Neural cell (in vitro differentiated cells): ENCODE measurements at regions not wholly inside any gene's neighbourhood (a gene's known extent, or its start where the extent isn't known, plus 50 kb on each side); places are given as distances from the start of the nearest gene placed in this dataset.

Experiments
- H2AFZ ChIP-seq: fragments of 200-600, 300-800 bp; sonication (generic), shearing (Covaris generic); 2 replicates; pipeline ENCODE4 v1.6.0; 2014; ENCODE audit warnings: low read depth, mild to moderate bottlenecking, antibody characterized with exemption, low read length, moderate library complexity
- H3F3A ChIP-seq: fragments of 200-600 bp; shearing (Covaris generic); 2 replicates; pipeline ENCODE4 v1.6.1; 2016; ENCODE audit warnings: mild to moderate bottlenecking, moderate library complexity, mixed read lengths, antibody characterized with exemption, low read length; ENCODE audit not compliant: insufficient read depth, poor library complexity, severe bottlenecking
- H3K27ac ChIP-seq: fragments of 200-600, 300-800 bp; sonication (generic), shearing (Covaris generic); 2 replicates; pipeline ENCODE4 v1.5.1; 2014; ENCODE audit warnings: mild to moderate bottlenecking, low read length, moderate library complexity
- H3K27me3 ChIP-seq: fragments of 300-800, 200-600 bp; sonication (generic), shearing (Covaris generic); 2 replicates; pipeline ENCODE4 v1.6.0; 2014; ENCODE audit warnings: mild to moderate bottlenecking, low read depth, low read length, moderate library complexity; ENCODE audit not compliant: insufficient read depth
- H3K36me3 ChIP-seq: fragments of 300-800, 200-600 bp; sonication (generic), shearing (Covaris generic); 2 replicates; pipeline ENCODE4 v1.5.1; 2014; ENCODE audit warnings: mild to moderate bottlenecking, antibody characterized with exemption, low read length, moderate library complexity; ENCODE audit not compliant: insufficient read depth
- H3K4me2 ChIP-seq: fragments of 300-800, 200-600 bp; sonication (generic), shearing (Covaris generic); 2 replicates; pipeline ENCODE4 v1.6.0; 2014; ENCODE audit warnings: mild to moderate bottlenecking, low read length
- H3K4me3 ChIP-seq: fragments of 300-800, 200-600 bp; sonication (generic), shearing (Covaris generic); 2 replicates; pipeline ENCODE4 v1.5.1; 2014; ENCODE audit warnings: mild to moderate bottlenecking, low read length, moderate library complexity
- H3K79me2 ChIP-seq: fragments of 200-600 bp; shearing (Covaris generic); replicated peaks from 2 replicates; pipeline ENCODE4 v1.6.0; 2014; ENCODE audit warnings: mild to moderate bottlenecking, low read length, moderate library complexity; ENCODE audit not compliant: insufficient read depth
- H3K9ac ChIP-seq: fragments of 300-800, 200-600 bp; sonication (generic), shearing (Covaris generic); 2 replicates; pipeline ENCODE4 v1.6.1; 2016; ENCODE audit warnings: mild to moderate bottlenecking, low read length, mixed read lengths
- H3K9me2 ChIP-seq: fragments of 200-600 bp; shearing (Covaris generic); 2 replicates; pipeline ENCODE4 v1.6.1; 2016; ENCODE audit warnings: mild to moderate bottlenecking, low read length, mixed read lengths; ENCODE audit not compliant: insufficient read depth
- H3K9me3 ChIP-seq: fragments of 200-600, 300-800 bp; sonication (generic), shearing (Covaris generic); 2 replicates; pipeline ENCODE4 v1.6.1; 2016; ENCODE audit warnings: mild to moderate bottlenecking, mixed run types, low read length, moderate library complexity, mixed read lengths
- H4K20me1 ChIP-seq: fragments of 200-600 bp; shearing (Covaris generic); 2 replicates; pipeline ENCODE4 v1.6.1; 2016; ENCODE audit warnings: mild to moderate bottlenecking, mixed run types; ENCODE audit not compliant: insufficient read depth
- EP300 ChIP-seq: fragments of 450-650 bp; conservative IDR thresholded peaks from 2 replicates; pipeline ENCODE4 v1.6.1; 2014; ENCODE audit warnings: antibody characterized with exemption, mild to moderate bottlenecking, moderate library complexity; ENCODE audit not compliant: poor library complexity, severe bottlenecking
- EZH2 ChIP-seq: fragments of 200-600, 300-800 bp; shearing (Covaris generic), sonication (generic); IDR thresholded peaks from 2 replicates; pipeline ENCODE4 v1.6.1; 2014; ENCODE audit warnings: antibody characterized with exemption, low read length, borderline replicate concordance, mild to moderate bottlenecking; ENCODE audit not compliant: insufficient read depth, poor library complexity, severe bottlenecking
- MXI1 ChIP-seq: fragments of 450-650 bp; conservative IDR thresholded peaks from 2 replicates; pipeline ENCODE4 v1.6.1; 2014; ENCODE audit warnings: antibody characterized with exemption, mild to moderate bottlenecking; ENCODE audit not compliant: poor library complexity, severe bottlenecking
- POLR2AphosphoS5 ChIP-seq: IDR thresholded peaks from 2 replicates; pipeline ENCODE4 v1.6.1; 2012
- RAD21 ChIP-seq: fragments of 450-650 bp; conservative IDR thresholded peaks from 2 replicates; pipeline ENCODE4 v1.6.1; 2014; ENCODE audit warnings: antibody characterized with exemption, mild to moderate bottlenecking, moderate library complexity
- REST ChIP-seq: IDR thresholded peaks from 2 replicates; pipeline ENCODE4 v1.6.1; 2012; ENCODE audit warnings: borderline replicate concordance
- SMC3 ChIP-seq: fragments of 450-650 bp; conservative IDR thresholded peaks from 2 replicates; pipeline ENCODE4 v1.6.1; 2014; ENCODE audit warnings: antibody characterized with exemption, mild to moderate bottlenecking, moderate library complexity; ENCODE audit not compliant: poor library complexity
- TAF1 ChIP-seq: IDR thresholded peaks from 2 replicates; pipeline ENCODE4 v1.6.1; 2012; ENCODE audit warnings: low read depth
- TF ChIP-seq, protein P1 (sequence below): fragments of 450-650 bp; IDR thresholded peaks from 2 replicates; pipeline ENCODE4 v1.5.1; 2014; ENCODE audit warnings: antibody characterized with exemption, mild to moderate bottlenecking, moderate library complexity; ENCODE audit not compliant: poor library complexity, severe bottlenecking

GRCh38 chr20:24825591-24825990 lies 123.5 kb upstream of the CST7 start:
- Histone ChIP-seq H3K36me3 (no peaks in the 10 kb centered on the region), H3K27me3 (no peaks in the 10 kb centered on the region), H3K9ac (no peak overlapping the region), H3K4me2 (no peak overlapping the region), H3K27ac (no peak overlapping the region), H3K79me2 (no peaks in the 10 kb centered on the region), H2AFZ (no peak overlapping the region), H3K9me3 (no peaks in the 10 kb centered on the region), H3K9me2 (no peaks in the 10 kb centered on the region), H4K20me1 (no peaks in the 10 kb centered on the region), H3F3A (no peaks in the 10 kb centered on the region), H3K4me3 (no peak overlapping the region)
- TF ChIP-seq SMC3 (no peak), RAD21 (no peak), EP300 (no peak), TAF1 (no peak), EZH2 (no peak), MXI1 (no peak), POLR2AphosphoS5 (no peak), REST (no peak)
- TF ChIP-seq, protein P1, sequence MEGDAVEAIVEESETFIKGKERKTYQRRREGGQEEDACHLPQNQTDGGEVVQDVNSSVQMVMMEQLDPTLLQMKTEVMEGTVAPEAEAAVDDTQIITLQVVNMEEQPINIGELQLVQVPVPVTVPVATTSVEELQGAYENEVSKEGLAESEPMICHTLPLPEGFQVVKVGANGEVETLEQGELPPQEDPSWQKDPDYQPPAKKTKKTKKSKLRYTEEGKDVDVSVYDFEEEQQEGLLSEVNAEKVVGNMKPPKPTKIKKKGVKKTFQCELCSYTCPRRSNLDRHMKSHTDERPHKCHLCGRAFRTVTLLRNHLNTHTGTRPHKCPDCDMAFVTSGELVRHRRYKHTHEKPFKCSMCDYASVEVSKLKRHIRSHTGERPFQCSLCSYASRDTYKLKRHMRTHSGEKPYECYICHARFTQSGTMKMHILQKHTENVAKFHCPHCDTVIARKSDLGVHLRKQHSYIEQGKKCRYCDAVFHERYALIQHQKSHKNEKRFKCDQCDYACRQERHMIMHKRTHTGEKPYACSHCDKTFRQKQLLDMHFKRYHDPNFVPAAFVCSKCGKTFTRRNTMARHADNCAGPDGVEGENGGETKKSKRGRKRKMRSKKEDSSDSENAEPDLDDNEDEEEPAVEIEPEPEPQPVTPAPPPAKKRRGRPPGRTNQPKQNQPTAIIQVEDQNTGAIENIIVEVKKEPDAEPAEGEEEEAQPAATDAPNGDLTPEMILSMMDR = no peak

DNA sequence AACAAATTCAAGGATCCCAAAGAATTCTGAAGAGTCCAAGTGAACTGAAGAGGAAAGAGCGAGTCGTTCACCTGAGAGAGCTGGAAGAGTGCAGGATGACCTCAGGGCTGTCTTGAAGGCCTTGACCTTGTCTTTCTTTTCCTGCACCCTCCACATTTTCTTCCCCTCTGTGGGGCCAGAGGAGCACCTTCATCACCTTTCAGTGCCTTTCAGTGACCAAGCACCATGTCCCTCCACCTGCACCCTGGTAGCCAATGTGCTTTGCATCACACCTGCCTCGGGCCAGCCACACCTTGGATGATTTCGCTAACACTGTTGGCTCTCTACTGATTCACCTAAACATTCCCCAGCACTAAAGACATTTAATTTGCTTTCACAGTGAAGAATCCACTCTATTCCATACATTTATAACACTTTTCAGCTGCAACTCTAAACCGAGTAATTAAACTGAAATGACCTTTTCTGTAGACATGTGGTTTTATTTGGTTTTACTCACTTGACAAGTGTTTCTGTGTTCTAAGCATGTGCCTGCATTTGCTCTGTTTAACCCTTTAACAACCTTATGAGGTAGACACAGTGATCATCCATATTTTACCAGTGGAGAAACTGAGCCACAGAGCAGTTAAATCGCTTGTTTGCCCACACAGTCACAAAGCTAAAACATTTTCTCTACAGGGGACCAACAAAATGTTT lies 121.3 kb upstream of the CST7 start:
- Histone ChIP-seq H3K4me3 (no peak overlapping the region), H3K36me3 (no peaks in the 10 kb centered on the region), H3K9me3 (no peaks in the 10 kb centered on the region), H3K27ac (no peak overlapping the region), H3F3A (no peaks in the 10 kb centered on the region), H3K79me2 (no peaks in the 10 kb centered on the region), H3K9me2 (no peaks in the 10 kb centered on the region), H4K20me1 (no peaks in the 10 kb centered on the region), H3K27me3 (no peaks in the 10 kb centered on the region), H3K9ac (no peak overlapping the region), H3K4me2 (no peak overlapping the region), H2AFZ (no peak overlapping the region)
- TF ChIP-seq RAD21 (no peak), MXI1 (no peak), TAF1 (no peak), SMC3 (no peak), POLR2AphosphoS5 (no peak), REST (no peak), EP300 (no peak)
- TF ChIP-seq, protein P1 = no peak
